ENCODE measurements at regions not wholly inside any gene's neighbourhood (a gene's known extent, or its start where the extent isn't known, plus 50 kb on each side); places are given as distances from the start of the nearest gene placed in this dataset.

DNA sequence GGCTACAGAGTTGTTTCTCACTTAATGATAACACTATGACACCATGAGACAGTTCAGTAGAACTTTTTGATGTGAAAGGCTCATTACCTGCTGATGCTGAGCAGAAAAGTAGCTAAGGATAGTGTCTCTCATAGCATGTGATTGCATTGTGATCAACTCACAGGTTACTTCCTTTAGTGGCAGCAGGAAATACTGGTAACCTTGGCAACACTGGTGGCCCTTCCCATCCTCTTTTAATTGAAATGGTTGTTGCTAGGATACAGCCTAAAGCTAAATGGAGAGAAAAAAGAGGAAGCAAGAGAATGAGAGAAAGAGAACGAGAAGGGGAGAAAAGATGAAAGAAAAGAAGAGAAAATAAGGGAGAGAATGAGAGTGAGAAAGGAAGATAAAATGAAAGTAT lies 204.7 kb upstream of the GAP43 start (continued):
- TF ChIP-seq RERE (CRISPR knock-in tag; IDR thresholded peaks at IDR 0.05; ENCODE audit: low read depth) (no peak), EP300 (IDR thresholded peaks at IDR 0.05; ENCODE audit: low read depth in 2 of 2, low read length in 2 of 2) (no peak), EP300 (CRISPR knock-in tag; IDR thresholded peaks at IDR 0.05; ENCODE audit: borderline replicate concordance) (no peak), ZBTB20 (CRISPR knock-in tag; IDR thresholded peaks at IDR 0.05; ENCODE audit: borderline replicate concordance, low read depth) (no peak)

- Histone ChIP-seq H3K9me3 (ENCODE audit: low read length) (no peaks in the 10 kb centered on the region), H3K27ac (ENCODE audit: extremely low read length, insufficient read depth, low read length) (no peak overlapping the region), H4K20me1 (ENCODE audit: insufficient read depth, low read length) (no peaks in the 10 kb centered on the region), H3K4me3 (replicated peaks in 1 of 3; ENCODE audit: insufficient read depth in 1 of 3, low read depth in 2 of 3, low read length in 3 of 3) (no peak overlapping the region), H3K36me3 (replicated peaks in 1 of 2; ENCODE audit: control insufficient read depth in 1 of 2, insufficient read depth in 2 of 2, low read length in 2 of 2) (no peaks in the 10 kb centered on the region), H3K4me1 (ENCODE audit: insufficient read depth, low read length) (no peaks in the 10 kb centered on the region), H3K9ac (ENCODE audit: insufficient read depth, low read depth, low read length) (no peak overlapping the region), H3K79me2 (ENCODE audit: insufficient read depth, low read length) (no peaks in the 10 kb centered on the region), H3K4me2 (ENCODE audit: low read depth, low read length) (no peak overlapping the region), H3K27me3 (ENCODE audit: control insufficient read depth in 1 of 2, insufficient read depth in 2 of 2, low read length in 2 of 2) (0 out of 5 replicates have a peak, but pooled peaks cover 0 to 5% of the 10 kb centered on the region in 2 experiments), H2AFZ (ENCODE audit: low read length) (no peak overlapping the region)
- in situ Hi-C loops (cut with HindIII; ENCODE audit: extremely low pct_ligation_motif_present, low pct_unique_long_range_greater_than_20kb), result no loop called here
- ChIA-PET POLR2A (no interaction called here), CTCF (ENCODE audit: low intra/inter-chr PET ratio, low total read pairs) (no interaction called here)
- intact Hi-C loops (cut with micrococcal nuclease; ENCODE audit: unreplicated experiment), result no loop called here
- ATAC-seq (no peak), DNase-seq (ENCODE audit: low spot score) (no peak), FAIRE-seq (no peak)
- 0% methylated on average over 1 of the region's 1 CpG for WGBS (ENCODE audit: low lambda C conversion rate)
- no TSS peak for BruUV-seq (replicated peaks)
- TF ChIP-seq ZNF772 (CRISPR knock-in tag; IDR thresholded peaks at IDR 0.05) (no peak), ZNF737 (CRISPR knock-in tag; IDR thresholded peaks at IDR 0.05; ENCODE audit: borderline replicate concordance) (no peak), KLF12 (CRISPR knock-in tag; IDR thresholded peaks at IDR 0.05; ENCODE audit: borderline replicate concordance) (no peak), ZNF749 (CRISPR knock-in tag; IDR thresholded peaks at IDR 0.05; ENCODE audit: borderline replicate concordance) (no peak), ZNF629 (CRISPR knock-in tag; conservative IDR thresholded peaks at IDR 0.05) (no peak), ZNF281 (CRISPR knock-in tag; IDR thresholded peaks at IDR 0.05; ENCODE audit: borderline replicate concordance) (no peak), KDM1A (CRISPR knock-in tag; IDR thresholded peaks at IDR 0.05) (no peak), KLF11 (CRISPR knock-in tag; IDR thresholded peaks at IDR 0.05) (no peak), MAFF (IDR thresholded peaks at IDR 0.05; ENCODE audit: low read depth, low read length) (no peak)
Measured at GRCh38 chr3:115420086-115420485, 203.2 kb upstream of the GAP43 start.

Data from HepG2 (cell line).